ENCODE measurements at regions not wholly inside any gene's neighbourhood (a gene's known extent, or its start where the extent isn't known, plus 50 kb on each side); places are given as distances from the start of the nearest gene placed in this dataset.

- DNase-seq: no peak
These were observed 185.1 kb downstream of the INHBA start for GRCh38 chr7:41517771-41518170.

GRCh38 chr7:41508755-41509154 lies 194.1 kb downstream of the INHBA start:
- peak; percentile 16 for DNase-seq

- no peak for DNase-seq
These were observed 195.1 kb downstream of the INHBA start for GRCh38 chr7:41507686-41508268.

GRCh38 chr7:41504214-41504980 lies 198.5 kb downstream of the INHBA start:
- DNase-seq: no peak

GRCh38 chr7:41503438-41503837 lies 199.5 kb downstream of the INHBA start:
- no peak for DNase-seq

- DNase-seq: no peak
These were observed 201.4 kb downstream of the INHBA start for GRCh38 chr7:41501466-41501865.

- DNase-seq: no peak
These were observed 201.9 kb downstream of the INHBA start for GRCh38 chr7:41501006-41501405.

- DNase-seq: no peak
These were observed 210.3 kb downstream of the INHBA start for GRCh38 chr7:41492603-41493002.

GRCh38 chr7:41491883-41492471 lies 210.9 kb downstream of the INHBA start:
- DNase-seq: no peak

- no peak for DNase-seq
These were observed 211.6 kb downstream of the INHBA start for GRCh38 chr7:41491308-41491707.

- DNase-seq: no peak
These were observed 213.0 kb downstream of the INHBA start for GRCh38 chr7:41489885-41490284.

- no peak for DNase-seq
These were observed 215.5 kb downstream of the INHBA start for GRCh38 chr7:41487229-41487940.

- no peak for DNase-seq
These were observed 221.5 kb downstream of the INHBA start for GRCh38 chr7:41481353-41481752.

GRCh38 chr7:41478187-41478586 lies 224.7 kb downstream of the INHBA start:
- peak; percentile 79 for DNase-seq

GRCh38 chr7:41476460-41476803 lies 226.5 kb downstream of the INHBA start:
- peak; percentile 43 for DNase-seq

GRCh38 chr7:41475801-41476459 lies 227.0 kb downstream of the INHBA start:
- DNase-seq: peak; percentile 58

GRCh38 chr7:41472427-41473125 lies 230.3 kb downstream of the INHBA start:
- DNase-seq: no peak

- DNase-seq: no peak
These were observed 232.8 kb downstream of the INHBA start for GRCh38 chr7:41470081-41470480.

GRCh38 chr7:41467596-41467995 lies 235.3 kb downstream of the INHBA start:
- no peak for DNase-seq

- no peak for DNase-seq
These were observed 236.0 kb downstream of the INHBA start for GRCh38 chr7:41466760-41467384.

- no peak for DNase-seq
These were observed 237.3 kb downstream of the INHBA start for GRCh38 chr7:41465571-41465970.

Measured in inflammatory macrophage treated with lipopolysaccharide for 4 hours (primary cell).